Stimulated activated naive B cell treated with anti-CD40 and anti-IgM and Interleukin-4, amounts not matched to agents 10 μg/mL and 1 μg/mL and 100 μg/mL, for 72 hours (primary cell): ENCODE measurements at regions not wholly inside any gene's neighbourhood (a gene's known extent, or its start where the extent isn't known, plus 50 kb on each side); places are given as distances from the start of the nearest gene placed in this dataset.
"Not testable (repeated sequence)": the region's sequence is repeated elsewhere in the genome, so short reads cannot be mapped to it uniquely, and the experiment has no call there.

Source experiments
- ATAC-seq, 2 donors: fragments of 150-1000 bp; cut with Tn5 transposase; replicated peaks; 2 replicates each; pipeline ENCODE4 v1.10.0; 2021; ENCODE audit warnings: moderate library complexity in 1 of 2
- DNase-seq: peaks from one replicate; pipeline ENCODE4 v3.0.0; 2021
- H3K27ac Mint-ChIP-seq: one replicate; pipeline ENCODE4 v1.8.0; 2022; ENCODE audit warnings: mild to moderate bottlenecking, mixed read lengths
- H3K27me3 Mint-ChIP-seq, 2 donors: one replicate each; pipeline ENCODE4 v1.8.0; 2022; ENCODE audit warnings: mixed read lengths in 2 of 2
- H3K36me3 Mint-ChIP-seq, 2 donors: one replicate each; pipeline ENCODE4 v1.8.0; 2022; ENCODE audit warnings: mixed read lengths in 2 of 2, mild to moderate bottlenecking in 1 of 2
- H3K4me1 Mint-ChIP-seq, 2 donors: one replicate each; pipeline ENCODE4 v1.8.0; 2022; ENCODE audit warnings: mixed read lengths in 2 of 2, mild to moderate bottlenecking in 1 of 2
- H3K4me3 Mint-ChIP-seq, 2 donors: one replicate each; pipeline ENCODE4 v1.8.0; 2022; ENCODE audit warnings: mild to moderate bottlenecking in 2 of 2, mixed read lengths in 2 of 2, moderate library complexity in 1 of 2
- H3K9me3 Mint-ChIP-seq, 2 donors: one replicate each; pipeline ENCODE4 v1.8.0; 2022; ENCODE audit warnings: mixed read lengths in 2 of 2, mild to moderate bottlenecking in 1 of 2

DNA sequence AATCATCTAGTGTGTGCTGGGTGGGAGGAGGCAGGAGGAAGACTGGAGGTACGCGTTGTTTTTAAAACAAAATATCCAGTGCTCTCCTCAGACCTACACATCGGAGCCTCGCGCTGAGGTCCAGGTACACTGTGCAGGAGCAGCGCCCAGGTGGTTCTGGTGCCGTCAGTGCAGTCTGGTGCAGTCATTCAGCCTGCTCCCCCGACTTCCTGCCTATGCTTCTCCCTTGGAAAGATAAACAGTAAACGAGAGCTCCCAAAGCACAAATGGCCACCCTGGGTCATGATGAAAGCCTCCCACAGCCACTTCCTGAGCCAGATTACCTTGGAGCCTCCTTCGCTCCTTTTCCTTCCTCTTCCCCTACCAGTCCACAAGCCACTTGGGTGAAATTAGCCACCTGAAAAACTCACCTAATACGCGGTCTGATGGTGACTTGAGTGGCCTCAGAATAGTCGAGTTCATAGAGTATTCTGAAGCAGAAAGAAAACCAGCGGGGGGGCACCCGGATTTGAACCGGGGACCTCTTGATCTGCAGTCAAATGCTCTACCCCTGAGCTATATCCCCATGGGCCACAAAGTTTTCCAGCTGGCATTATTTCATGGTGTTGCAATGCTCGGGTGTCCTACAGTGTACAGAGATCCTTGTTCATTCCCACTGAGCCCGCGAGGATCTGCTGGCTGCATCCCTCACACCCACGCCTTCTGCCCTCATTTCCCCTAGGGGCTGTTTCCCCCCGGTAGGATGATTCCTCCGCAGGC is 82.5 kb downstream of the ZNF467 start:
- Mint-ChIP-seq H3K27ac (peak overlapping the region; percentile 51), H3K36me3 (no peaks in the 10 kb centered on the region), H3K4me3 (no peak overlapping the region), H3K27me3 (peaks cover 58 to 89% of the 10 kb centered on the region in 2 donors), H3K4me1 (no peaks in the 10 kb centered on the region), H3K9me3 (peaks cover 0 to 5% of the 10 kb centered on the region in 2 donors)
- no peak for DNase-seq
- peak; percentile 16 to 39 for ATAC-seq

DNA sequence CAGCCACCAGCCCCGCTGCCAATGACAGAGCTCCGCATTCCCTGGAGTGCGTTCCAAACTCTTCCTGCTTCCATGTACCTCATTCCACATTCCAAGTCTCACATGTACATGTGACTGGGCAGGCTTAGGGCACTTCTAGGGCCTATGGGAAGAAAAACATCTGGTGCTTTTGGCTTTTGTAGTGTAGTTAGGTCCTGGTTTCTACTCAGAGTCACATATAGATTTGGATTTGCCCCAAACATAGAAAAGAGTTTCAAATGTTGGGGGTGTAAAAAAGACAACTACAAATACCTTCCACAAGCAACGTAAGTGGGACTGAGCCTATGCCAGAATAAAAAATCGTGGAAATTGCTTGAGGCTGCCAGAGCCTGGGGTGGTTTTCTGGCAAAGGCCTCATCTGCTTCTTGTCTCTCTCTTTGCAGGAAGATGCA is 84.1 kb downstream of the ZNF467 start:
- H3K27me3 Mint-ChIP-seq: peaks cover 55 to 84% of the 10 kb centered on the region in 2 donors
- no peak overlapping the region for H3K27ac Mint-ChIP-seq
- H3K36me3 Mint-ChIP-seq: no peaks in the 10 kb centered on the region

DNA sequence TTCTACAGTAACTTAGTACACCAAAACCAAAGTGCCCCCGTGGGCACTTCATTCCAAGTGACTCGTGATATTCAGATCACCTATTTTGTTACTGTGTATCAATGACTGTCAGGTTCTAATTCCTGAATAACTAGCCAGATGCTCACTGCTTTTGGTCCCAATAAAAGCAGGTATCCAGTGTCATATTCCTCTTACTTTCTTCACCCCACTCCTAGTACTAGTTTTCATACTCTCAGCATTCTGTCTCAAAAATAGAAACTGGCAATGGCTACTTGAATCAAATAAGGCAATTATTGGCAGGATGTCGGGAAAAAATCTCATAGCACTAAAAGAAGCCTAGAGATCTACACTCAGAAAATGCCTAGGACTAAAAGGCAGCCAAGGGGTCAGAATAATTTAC is 84.6 kb downstream of the ZNF467 start:
- no peak for DNase-seq
- peaks cover 0 to 2% of the 10 kb centered on the region in 2 donors for H3K9me3 Mint-ChIP-seq
- no peak overlapping the region for H3K27ac Mint-ChIP-seq
- no peaks in the 10 kb centered on the region for H3K4me1 Mint-ChIP-seq
- no peaks in the 10 kb centered on the region for H3K36me3 Mint-ChIP-seq
- H3K27me3 Mint-ChIP-seq: peaks cover 57 to 86% of the 10 kb centered on the region in 2 donors
- H3K4me3 Mint-ChIP-seq: no peak overlapping the region
- no peak for ATAC-seq

More for the DNA sequence above, 84.1 kb downstream of the ZNF467 start:
- DNase-seq: no peak
- no peak for ATAC-seq
- H3K9me3 Mint-ChIP-seq: peaks cover 0 to 2% of the 10 kb centered on the region in 2 donors
- H3K4me1 Mint-ChIP-seq: no peaks in the 10 kb centered on the region
- H3K4me3 Mint-ChIP-seq: no peak overlapping the region

DNA sequence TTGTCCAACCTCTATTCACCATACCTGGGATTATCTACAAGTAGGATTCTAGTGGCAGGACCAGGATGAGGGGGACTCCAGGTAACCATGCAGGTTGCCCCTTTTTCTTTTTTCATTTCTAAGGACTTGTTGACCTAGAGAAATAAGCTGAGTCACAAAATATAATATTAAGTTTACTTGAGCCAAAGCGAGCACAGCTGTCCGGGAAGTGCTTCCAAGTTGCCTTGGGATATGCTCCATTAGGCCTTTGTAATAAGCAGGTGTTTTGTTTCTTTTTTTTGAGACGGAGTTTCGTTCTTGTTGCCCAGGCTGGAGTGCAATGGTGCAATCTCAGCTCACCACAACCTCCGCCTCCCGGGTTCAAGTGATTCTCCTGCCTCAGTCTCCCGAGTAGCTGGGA is 85.6 kb downstream of the ZNF467 start:
- H3K27ac Mint-ChIP-seq: not testable (repeated sequence)

DNA sequence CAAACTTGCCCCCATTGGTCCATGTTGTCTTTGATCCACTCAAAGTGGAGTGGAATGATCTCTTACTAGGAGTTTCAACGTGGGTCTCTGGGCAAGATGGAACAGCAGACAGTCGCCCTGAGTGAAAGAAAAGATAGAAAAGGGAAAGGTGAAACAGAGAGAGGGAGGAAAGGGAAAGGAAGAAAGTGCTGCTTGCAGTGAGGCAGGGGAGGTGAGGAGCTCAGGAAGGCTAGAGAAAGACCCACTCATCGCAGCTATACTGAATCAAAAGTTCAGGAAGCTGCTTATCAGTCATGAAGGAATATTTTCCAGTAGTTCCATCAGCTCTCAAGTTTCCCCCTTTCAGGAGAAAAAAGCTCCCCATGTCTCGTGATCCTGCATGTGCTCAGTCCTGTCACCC is 86.9 kb downstream of the ZNF467 start:
- no peaks in the 10 kb centered on the region for H3K4me1 Mint-ChIP-seq
- no peaks in the 10 kb centered on the region for H3K36me3 Mint-ChIP-seq
- ATAC-seq (no peak), DNase-seq (no peak)
- no peak overlapping the region for H3K27ac Mint-ChIP-seq
- H3K9me3 Mint-ChIP-seq: peaks cover 0 to 2% of the 10 kb centered on the region in 2 donors
- no peak overlapping the region for H3K4me3 Mint-ChIP-seq
- peaks cover 54 to 75% of the 10 kb centered on the region in 2 donors for H3K27me3 Mint-ChIP-seq

More for the DNA sequence above, 85.6 kb downstream of the ZNF467 start:
- H3K9me3 Mint-ChIP-seq, DNase-seq, H3K4me1 Mint-ChIP-seq, H3K36me3 Mint-ChIP-seq, H3K4me3 Mint-ChIP-seq, ATAC-seq: not testable (repeated sequence)
- H3K27me3 Mint-ChIP-seq: peaks cover 48 to 76% of the 10 kb centered on the region in 2 donors

DNA sequence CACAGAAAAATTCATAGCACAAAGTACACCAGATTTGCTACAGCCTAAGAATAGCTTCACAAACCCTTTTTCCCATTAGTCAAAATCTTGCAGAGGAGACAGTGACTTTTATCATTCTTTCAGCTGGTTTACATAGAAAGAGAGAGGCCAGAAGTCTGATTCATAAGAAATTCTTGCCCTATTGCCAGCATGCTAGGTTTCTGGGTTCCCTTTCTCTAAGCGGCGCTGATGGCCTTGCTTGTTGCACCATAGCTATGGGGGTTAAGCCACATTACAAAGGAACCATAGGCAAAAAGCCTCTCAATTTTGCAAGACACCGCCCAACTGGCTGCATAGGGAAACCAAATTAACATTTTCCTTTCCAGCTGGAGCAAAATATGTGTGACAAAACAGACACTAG is 87.4 kb downstream of the ZNF467 start:
- peaks cover 0 to 3% of the 10 kb centered on the region in 2 donors for H3K9me3 Mint-ChIP-seq
- H3K36me3 Mint-ChIP-seq: no peaks in the 10 kb centered on the region
- DNase-seq: no peak
- no peak overlapping the region for H3K27ac Mint-ChIP-seq
- H3K27me3 Mint-ChIP-seq: peaks cover 54 to 75% of the 10 kb centered on the region in 2 donors
- no peaks in the 10 kb centered on the region for H3K4me1 Mint-ChIP-seq
- no peak overlapping the region for H3K4me3 Mint-ChIP-seq
- no peak for ATAC-seq

DNA sequence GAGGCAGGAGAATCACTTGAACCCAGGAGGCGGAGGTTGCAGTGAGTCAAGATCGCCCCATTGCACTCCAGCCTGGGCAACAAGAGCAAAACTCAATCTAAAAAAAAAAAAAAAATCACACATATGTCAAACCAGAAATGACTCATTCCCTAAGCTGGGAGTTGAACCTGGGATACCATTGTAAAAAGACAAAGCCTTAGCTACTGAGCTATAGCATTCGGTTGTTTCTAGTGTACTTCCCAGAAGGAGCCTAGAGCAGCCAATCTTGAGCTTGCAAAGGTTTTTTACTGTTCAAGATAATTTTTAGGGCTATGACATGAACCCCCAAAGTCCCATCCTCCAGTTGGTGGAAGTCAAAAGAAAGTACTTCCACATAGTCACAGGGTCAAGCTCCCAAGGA is 87.9 kb downstream of the ZNF467 start:
- no peak overlapping the region for H3K4me3 Mint-ChIP-seq
- no peak overlapping the region for H3K27ac Mint-ChIP-seq
- no peaks in the 10 kb centered on the region for H3K4me1 Mint-ChIP-seq
- peaks cover 54 to 75% of the 10 kb centered on the region in 2 donors for H3K27me3 Mint-ChIP-seq
- ATAC-seq: no peak
- H3K9me3 Mint-ChIP-seq: peaks cover 5 to 9% of the 10 kb centered on the region in 2 donors
- no peak for DNase-seq
- H3K36me3 Mint-ChIP-seq: no peaks in the 10 kb centered on the region

DNA sequence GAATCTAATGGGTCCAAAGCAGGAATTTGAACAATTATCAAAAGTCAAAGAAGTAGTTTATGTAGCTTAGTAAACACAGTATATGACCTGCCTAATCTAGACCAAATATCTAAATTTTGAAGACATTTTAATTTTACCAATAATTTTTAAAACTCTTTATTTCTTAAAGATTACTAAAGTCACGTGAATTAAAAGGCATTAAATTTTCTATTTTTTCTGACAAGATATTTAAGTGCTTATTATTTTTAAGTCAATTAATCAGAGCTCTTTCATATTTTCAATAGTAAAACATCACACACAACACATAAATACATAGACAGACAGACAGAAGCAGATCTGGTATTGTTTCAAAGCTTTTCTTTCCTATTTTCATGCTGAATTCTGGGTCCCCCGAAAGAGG is 89.5 kb downstream of the ZNF467 start:
- Mint-ChIP-seq H3K27ac (no peak overlapping the region), H3K27me3 (peaks cover 48 to 72% of the 10 kb centered on the region in 2 donors), H3K36me3 (no peaks in the 10 kb centered on the region), H3K9me3 (peaks cover 5 to 9% of the 10 kb centered on the region in 2 donors), H3K4me1 (no peaks in the 10 kb centered on the region), H3K4me3 (no peak overlapping the region)
- ATAC-seq (no peak), DNase-seq (no peak)

DNA sequence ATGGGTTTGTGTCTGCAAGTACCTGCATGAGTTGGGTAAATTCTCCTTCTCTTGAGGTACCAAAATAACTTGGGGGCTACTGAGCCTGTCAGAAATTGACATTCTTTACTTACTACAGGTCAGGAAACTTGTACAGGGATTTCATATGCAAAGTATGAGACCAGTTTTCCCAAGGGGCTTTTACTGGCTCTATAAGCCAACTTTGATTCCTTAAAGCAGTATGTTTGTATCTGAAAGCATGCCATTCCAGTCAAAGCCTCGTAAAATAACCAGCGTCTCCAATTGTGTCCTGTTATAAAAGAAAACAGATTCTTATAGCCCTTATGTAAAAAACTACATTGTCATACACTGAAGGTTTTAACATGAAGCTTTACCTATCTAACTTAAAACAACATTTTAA is 90.2 kb downstream of the ZNF467 start:
- no peaks in the 10 kb centered on the region for H3K4me1 Mint-ChIP-seq
- no peak overlapping the region for H3K27ac Mint-ChIP-seq
- H3K27me3 Mint-ChIP-seq: peaks cover 46 to 72% of the 10 kb centered on the region in 2 donors
- no peak overlapping the region for H3K4me3 Mint-ChIP-seq
- H3K9me3 Mint-ChIP-seq: peaks cover 5 to 9% of the 10 kb centered on the region in 2 donors
- no peak for DNase-seq
- no peak for ATAC-seq
- H3K36me3 Mint-ChIP-seq: no peaks in the 10 kb centered on the region

DNA sequence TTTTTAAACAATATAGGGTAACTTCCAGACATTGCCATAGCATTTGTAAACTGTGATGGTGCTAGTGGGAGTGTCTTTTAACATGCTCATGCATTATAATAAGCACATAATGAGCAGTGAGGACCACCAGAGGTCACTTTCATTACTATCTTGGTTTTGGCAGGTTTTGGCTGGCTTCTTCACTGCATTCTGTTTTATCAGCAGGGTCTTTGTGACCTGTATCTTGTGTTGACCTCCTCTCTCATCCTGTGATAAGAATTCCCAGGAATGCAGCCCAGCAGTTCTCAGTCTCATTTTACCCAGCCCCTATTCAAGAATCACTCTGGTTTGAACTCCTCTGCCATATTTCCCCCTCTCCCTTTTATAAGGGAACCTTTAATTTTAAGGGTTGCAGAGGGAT is 91.3 kb downstream of the ZNF467 start:
- peaks cover 5 to 9% of the 10 kb centered on the region in 2 donors for H3K9me3 Mint-ChIP-seq
- ATAC-seq: no peak
- H3K4me1 Mint-ChIP-seq: no peaks in the 10 kb centered on the region
- peaks cover 42 to 65% of the 10 kb centered on the region in 2 donors for H3K27me3 Mint-ChIP-seq
- H3K36me3 Mint-ChIP-seq: no peaks in the 10 kb centered on the region
- H3K4me3 Mint-ChIP-seq: no peak overlapping the region
- H3K27ac Mint-ChIP-seq: no peak overlapping the region
- DNase-seq: no peak

DNA sequence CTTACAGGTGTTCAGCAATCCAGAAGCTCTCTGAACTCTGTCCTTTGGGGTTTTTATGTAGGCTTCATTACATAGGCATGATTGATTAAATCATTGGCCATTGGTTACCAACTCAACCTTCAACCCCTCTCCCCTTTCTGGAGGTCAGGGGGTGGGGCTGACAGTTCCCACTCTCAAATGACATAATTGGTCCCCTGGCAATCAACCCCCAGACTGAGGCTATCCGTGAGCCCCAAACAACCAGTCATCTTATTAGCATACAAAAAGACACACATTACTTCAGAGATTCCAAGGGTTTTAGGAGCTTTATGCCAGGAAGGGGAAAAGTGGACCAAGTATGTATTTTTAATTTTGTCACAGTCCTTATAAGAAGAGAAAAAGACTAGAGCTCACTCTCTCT is 92.1 kb downstream of the ZNF467 start:
- no peak for DNase-seq
- no peaks in the 10 kb centered on the region for H3K36me3 Mint-ChIP-seq

DNA sequence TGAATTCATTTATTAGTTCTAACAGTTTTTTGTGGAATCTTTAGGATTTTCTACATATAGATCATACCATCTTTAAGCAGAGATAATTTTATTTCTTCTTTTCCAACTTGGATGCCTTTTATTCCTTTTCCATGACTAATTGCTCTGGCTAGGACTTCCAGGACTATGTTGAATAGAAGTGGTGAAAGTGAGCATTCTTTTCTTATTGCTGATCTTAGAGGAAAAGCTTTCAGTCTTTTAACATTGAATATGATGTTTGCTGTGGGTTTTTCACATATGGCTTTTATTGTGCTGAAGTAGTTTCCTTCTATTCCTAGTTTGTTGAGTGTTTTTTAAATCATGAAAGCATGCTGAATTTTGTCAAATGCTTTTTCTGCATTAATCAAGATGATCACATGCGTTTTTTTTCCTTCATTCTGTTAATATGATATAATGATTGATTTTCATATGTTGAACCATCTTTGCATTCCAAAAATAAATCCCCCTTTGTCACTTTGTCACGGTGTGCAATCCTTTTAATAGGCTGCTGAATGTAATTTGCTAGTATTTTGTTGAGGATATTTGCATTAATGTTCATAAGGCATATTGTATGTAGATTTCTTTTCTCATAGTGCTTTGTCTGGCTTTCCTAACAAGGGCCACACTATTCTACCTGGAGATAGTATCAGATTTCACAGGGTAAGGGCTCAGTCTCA is 92.9 kb downstream of the ZNF467 start:
- Mint-ChIP-seq H3K9me3 (peaks cover 5 to 9% of the 10 kb centered on the region in 2 donors), H3K36me3 (no peaks in the 10 kb centered on the region), H3K27ac (no peak overlapping the region), H3K4me3 (no peak overlapping the region), H3K4me1 (no peaks in the 10 kb centered on the region), H3K27me3 (peaks cover 38 to 62% of the 10 kb centered on the region in 2 donors)
- ATAC-seq (no peak), DNase-seq (no peak)

More for the DNA sequence above, 92.1 kb downstream of the ZNF467 start:
- no peaks in the 10 kb centered on the region for H3K4me1 Mint-ChIP-seq
- no peak for ATAC-seq
- peaks cover 5 to 9% of the 10 kb centered on the region in 2 donors for H3K9me3 Mint-ChIP-seq
- H3K4me3 Mint-ChIP-seq: no peak overlapping the region
- no peak overlapping the region for H3K27ac Mint-ChIP-seq
- H3K27me3 Mint-ChIP-seq: peaks cover 38 to 65% of the 10 kb centered on the region in 2 donors

DNA sequence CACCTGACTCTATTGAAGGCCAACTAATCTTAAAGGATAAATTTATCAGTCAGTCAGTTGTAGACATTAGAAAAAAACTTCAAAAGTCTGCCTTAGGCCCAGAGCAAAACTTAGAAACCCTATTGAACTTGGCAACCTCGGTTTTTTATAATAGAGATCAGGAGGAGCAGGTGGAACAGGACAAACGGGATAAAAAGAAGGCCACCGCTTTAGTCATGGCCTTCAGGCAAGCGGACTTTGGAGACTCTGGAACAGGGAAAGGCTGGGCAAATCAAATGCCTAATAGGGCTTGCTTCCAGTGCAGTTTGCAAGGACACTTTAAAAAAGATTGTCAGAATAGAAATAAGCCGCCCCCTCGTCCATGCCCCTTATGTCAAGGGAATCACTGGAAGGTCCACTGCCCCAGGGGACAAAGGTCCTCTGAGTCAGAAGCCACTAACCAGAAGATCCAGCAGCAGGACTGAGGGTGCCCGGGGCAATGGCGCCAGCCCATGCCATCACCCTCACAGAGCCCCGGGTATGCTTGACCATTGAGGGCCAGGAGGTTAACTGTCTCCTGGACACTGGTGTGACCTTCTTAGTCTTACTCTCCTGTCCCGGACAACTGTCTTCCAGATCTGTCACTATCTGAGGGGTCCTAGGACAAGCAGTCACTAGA is 98.5 kb downstream of the ZNF467 start:
- H3K4me3 Mint-ChIP-seq, ATAC-seq, H3K4me1 Mint-ChIP-seq, H3K9me3 Mint-ChIP-seq, H3K36me3 Mint-ChIP-seq, H3K27ac Mint-ChIP-seq, DNase-seq: not testable (repeated sequence)
- H3K27me3 Mint-ChIP-seq: peaks cover 40 to 49% of the 10 kb centered on the region in 2 donors

DNA sequence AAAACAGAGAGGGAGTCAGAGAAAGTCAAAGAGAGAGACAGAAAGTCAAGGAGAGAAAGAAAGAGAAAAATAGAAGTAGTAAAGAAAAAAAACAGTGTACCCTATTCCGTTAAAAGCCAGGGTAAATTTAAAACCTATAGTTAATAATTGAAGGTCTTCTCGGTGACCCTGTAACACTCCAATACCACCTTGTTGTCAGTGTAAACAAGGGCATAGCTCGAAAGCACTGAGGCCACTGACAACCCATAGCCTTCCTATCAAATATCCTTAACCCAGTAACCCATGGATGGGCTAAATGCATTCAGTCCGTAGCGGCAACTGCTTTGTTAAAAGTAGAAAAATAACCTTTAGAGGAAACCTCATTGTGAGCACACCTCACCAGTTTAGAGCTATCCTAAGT is 100.4 kb downstream of the ZNF467 start:
- Mint-ChIP-seq H3K27me3 (peaks cover 31 to 41% of the 10 kb centered on the region in 2 donors), H3K4me1 (peaks cover 0 to 1% of the 10 kb centered on the region in 2 donors), H3K36me3 (no peaks in the 10 kb centered on the region), H3K9me3 (no peaks in the 10 kb centered on the region), H3K27ac (no peak overlapping the region), H3K4me3 (no peak overlapping the region)
- no peak for ATAC-seq
- no peak for DNase-seq
